ENCODE measurements at regions not wholly inside any gene's neighbourhood (a gene's known extent, or its start where the extent isn't known, plus 50 kb on each side); places are given as distances from the start of the nearest gene placed in this dataset.
"Not testable (repeated sequence)": the region's sequence is repeated elsewhere in the genome, so short reads cannot be mapped to it uniquely, and the experiment has no call there.

GRCh38 chr7:68336594-68336993, 1261.7 kb upstream of the AUTS2 start:
- no peak for DNase-seq

GRCh38 chr7:68348401-68348800, 1249.9 kb upstream of the AUTS2 start:
- no peak for DNase-seq

- no peak for DNase-seq
Measured at GRCh38 chr7:68362745-68363518, 1235.3 kb upstream of the AUTS2 start.

- DNase-seq: no peak
Measured at GRCh38 chr7:68364886-68365625, 1233.2 kb upstream of the AUTS2 start.

GRCh38 chr7:68371985-68372384, 1226.3 kb upstream of the AUTS2 start:
- DNase-seq: no peak

GRCh38 chr7:68376131-68376661, 1222.1 kb upstream of the AUTS2 start:
- no peak for DNase-seq

GRCh38 chr7:68381731-68382130, 1216.5 kb upstream of the AUTS2 start:
- DNase-seq: no peak

- no peak for DNase-seq
Measured at GRCh38 chr7:68384581-68384980, 1213.7 kb upstream of the AUTS2 start.

- no peak for DNase-seq
Measured at GRCh38 chr7:68393051-68393450, 1205.2 kb upstream of the AUTS2 start.

GRCh38 chr7:68394131-68394530, 1204.1 kb upstream of the AUTS2 start:
- DNase-seq: no peak

- DNase-seq: no peak
Measured at GRCh38 chr7:68399991-68400590, 1198.2 kb upstream of the AUTS2 start.

GRCh38 chr7:68400783-68401182, 1197.5 kb upstream of the AUTS2 start:
- no peak for DNase-seq

GRCh38 chr7:68401313-68401712, 1197.0 kb upstream of the AUTS2 start:
- no peak for DNase-seq

- DNase-seq: no peak
Measured at GRCh38 chr7:68406480-68406879, 1191.8 kb upstream of the AUTS2 start.

GRCh38 chr7:68407460-68407859, 1190.8 kb upstream of the AUTS2 start:
- DNase-seq: no peak

- no peak for DNase-seq
Measured at GRCh38 chr7:68408873-68409272, 1189.4 kb upstream of the AUTS2 start.

- DNase-seq: no peak
Measured at GRCh38 chr7:68409851-68410250, 1188.4 kb upstream of the AUTS2 start.

- not testable (repeated sequence) for DNase-seq
Measured at GRCh38 chr7:68410693-68411092, 1187.6 kb upstream of the AUTS2 start.

GRCh38 chr7:68411742-68412141, 1186.5 kb upstream of the AUTS2 start:
- DNase-seq: no peak

GRCh38 chr7:68414631-68415425, 1183.4 kb upstream of the AUTS2 start:
- no peak for DNase-seq

GRCh38 chr7:68417002-68417401, 1181.3 kb upstream of the AUTS2 start:
- DNase-seq: no peak

GRCh38 chr7:68417659-68418058, 1180.6 kb upstream of the AUTS2 start:
- no peak for DNase-seq

Data from Kasumi-1 (cell line).